SK-N-SH (cell line): ENCODE measurements at regions not wholly inside any gene's neighbourhood (a gene's known extent, or its start where the extent isn't known, plus 50 kb on each side); places are given as distances from the start of the nearest gene placed in this dataset.
"Not testable (repeated sequence)": the region's sequence is repeated elsewhere in the genome, so short reads cannot be mapped to it uniquely, and the experiment has no call there.

Experiments
- CTCF ChIP-seq: fragments of 200-600 bp; sonication (generic); IDR thresholded peaks from 2 replicates; pipeline ENCODE4 v1.6.1; 2017; ENCODE audit warnings: antibody characterized with exemption, mild to moderate bottlenecking, moderate library complexity
- EP300 ChIP-seq, 2 experiments: IDR thresholded peaks; 2 replicates each; pipeline versions ENCODE4 v1.4.0 to v1.6.1; 2012; ENCODE audit warnings: borderline replicate concordance in 1 of 2, low read depth in 1 of 2, low read length in 1 of 2
- GABPA ChIP-seq: IDR thresholded peaks from 2 replicates; pipeline ENCODE4 v1.4.0; 2012; ENCODE audit warnings: low read depth, mild to moderate bottlenecking
- GATA2 ChIP-seq: sonication (generic); formaldehyde crosslinking; IDR thresholded peaks from 2 replicates; pipeline ENCODE4 v1.5.0; 2020; ENCODE audit warnings: mild to moderate bottlenecking, missing genetic modification reagents
- MAX ChIP-seq: IDR thresholded peaks from 2 replicates; pipeline ENCODE4 v1.4.0; 2012; ENCODE audit warnings: low read depth
- RCOR1 ChIP-seq: fragments of 150-350 bp; IDR thresholded peaks from 2 replicates; pipeline ENCODE4 v1.6.1; 2017; ENCODE audit warnings: antibody characterized with exemption, low read length
- REST ChIP-seq: IDR thresholded peaks from 2 replicates; pipeline ENCODE4 v1.6.1; 2012; ENCODE audit warnings: mild to moderate bottlenecking, low read depth, low read length, moderate library complexity
- RXRA ChIP-seq: IDR thresholded peaks from 2 replicates; pipeline ENCODE4 v1.4.0; 2012; ENCODE audit warnings: low read depth, mild to moderate bottlenecking, borderline replicate concordance
- SIN3A ChIP-seq: IDR thresholded peaks from 2 replicates; pipeline ENCODE4 v1.6.1; 2012; ENCODE audit warnings: low read depth, mild to moderate bottlenecking, low read length, moderate library complexity, borderline replicate concordance
- TAF1 ChIP-seq: IDR thresholded peaks from 2 replicates; pipeline ENCODE4 v1.6.1; 2012; ENCODE audit warnings: low read depth, mild to moderate bottlenecking, low read length, moderate library complexity, borderline replicate concordance
- TCF12 ChIP-seq: IDR thresholded peaks from 2 replicates; pipeline ENCODE4 v1.4.0; 2012
- USF1 ChIP-seq: IDR thresholded peaks from 2 replicates; pipeline ENCODE4 v1.4.0; 2012; ENCODE audit warnings: low read depth, borderline replicate concordance
- YY1 ChIP-seq: IDR thresholded peaks from 2 replicates; pipeline ENCODE4 v1.4.0; 2012; ENCODE audit warnings: low read depth, mild to moderate bottlenecking

GRCh38 chr3:31115531-31115930 lies 221.1 kb upstream of the GADL1 start:
- TF ChIP-seq CTCF; YY1; USF1; REST; RXRA; RCOR1; GABPA; MAX; SIN3A; TAF1; GATA2; EP300 (IDR thresholded peaks at IDR 0.05; ENCODE audit: borderline replicate concordance in 1 of 2, low read depth in 1 of 2, low read length in 1 of 2): not testable (repeated sequence)
- TF ChIP-seq TCF12, result peak; percentile 11; the same call in 1 of the 2 replicates
